GM18519 (cell line): ENCODE measurements at regions not wholly inside any gene's neighbourhood (a gene's known extent, or its start where the extent isn't known, plus 50 kb on each side); places are given as distances from the start of the nearest gene placed in this dataset.
"Not testable (repeated sequence)": the region's sequence is repeated elsewhere in the genome, so short reads cannot be mapped to it uniquely, and the experiment has no call there.

Experiments used
- ATAC-seq: cut with Tn5 transposase; IDR thresholded peaks from one replicate; pipeline ENCODE4 v1.9.1; 2021; ENCODE audit warnings: mild to moderate bottlenecking, moderate library complexity; ENCODE audit not compliant: unreplicated experiment, low FRiP score

DNA sequence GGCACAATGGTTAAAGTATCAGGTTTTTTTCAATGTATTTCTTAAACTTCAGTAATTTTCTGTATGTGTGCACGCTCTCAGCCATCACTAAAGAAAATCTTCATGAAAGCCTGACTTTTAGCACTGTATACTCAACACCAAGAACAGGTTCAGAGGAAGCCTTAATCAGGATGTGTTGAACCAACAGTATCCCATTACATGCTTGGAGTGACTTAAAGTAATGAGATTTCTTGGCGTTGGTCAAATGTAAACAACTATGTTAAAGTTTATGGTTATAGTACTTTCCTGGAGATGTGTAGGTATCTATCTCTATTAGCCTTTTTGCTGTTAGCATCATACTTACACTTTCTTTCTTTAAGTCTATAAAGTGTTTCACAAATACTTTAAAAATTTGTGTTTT is 335.0 kb downstream of the CCER1 start:
- no peak for ATAC-seq

GRCh38 chr12:90618586-90618985 is 336.4 kb downstream of the CCER1 start:
- ATAC-seq: no peak

GRCh38 chr12:90611891-90612290 is 343.1 kb downstream of the CCER1 start:
- ATAC-seq: no peak

DNA sequence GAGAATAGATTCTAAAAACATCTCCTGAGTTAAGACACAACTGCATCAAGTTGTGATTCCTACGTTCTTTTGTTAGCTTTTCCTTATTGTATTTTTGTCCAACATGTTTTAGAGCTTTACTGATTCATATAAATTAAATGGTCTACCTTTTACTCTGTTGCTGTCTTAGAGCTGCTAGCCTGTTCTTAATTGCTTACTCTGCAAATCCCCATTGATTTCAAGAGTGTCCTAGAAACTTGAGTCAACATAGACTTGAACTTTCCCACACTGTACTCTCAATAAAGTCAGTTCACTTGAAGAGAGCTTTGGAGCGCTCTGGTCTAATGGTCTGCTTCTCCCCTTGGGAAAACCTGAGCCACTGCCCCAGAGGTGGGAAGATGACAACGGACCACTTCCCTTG is 343.9 kb downstream of the CCER1 start:
- ATAC-seq: no peak

- no peak for ATAC-seq
Observed at GRCh38 chr12:90593596-90594295, 361.2 kb downstream of the CCER1 start.

- ATAC-seq: no peak
Observed at GRCh38 chr12:90589956-90590355, 365.0 kb downstream of the CCER1 start.

DNA sequence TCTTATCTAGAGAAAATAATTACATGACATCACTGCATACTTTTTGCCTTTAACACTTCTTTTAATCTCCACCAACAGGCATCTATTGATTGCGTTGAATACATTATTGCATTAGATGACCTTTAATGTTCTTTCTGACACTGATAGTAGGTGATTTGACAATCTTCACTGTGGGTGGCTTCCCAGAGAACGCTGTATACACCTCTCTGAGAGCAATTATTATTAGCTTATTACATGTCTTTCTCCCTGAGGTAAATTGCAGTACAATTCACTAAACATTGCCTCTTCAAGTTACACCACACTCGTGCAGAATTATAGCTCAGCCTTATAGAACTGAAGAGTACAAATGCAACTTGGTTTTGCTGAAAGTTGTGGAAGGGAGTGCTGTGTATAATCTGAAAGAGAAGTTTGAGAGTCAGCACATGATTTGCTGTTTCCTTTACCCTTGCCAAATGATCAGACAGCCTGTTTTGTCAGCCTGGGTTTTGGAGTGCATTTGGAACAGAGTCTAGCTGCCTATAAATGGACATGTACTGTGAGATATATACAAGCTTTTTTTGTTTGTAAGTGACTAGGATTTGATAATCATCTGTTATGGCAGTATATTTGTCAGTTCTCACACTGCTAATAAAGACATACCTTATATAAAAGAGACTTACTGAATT is 369.2 kb downstream of the CCER1 start:
- ATAC-seq: no peak

DNA sequence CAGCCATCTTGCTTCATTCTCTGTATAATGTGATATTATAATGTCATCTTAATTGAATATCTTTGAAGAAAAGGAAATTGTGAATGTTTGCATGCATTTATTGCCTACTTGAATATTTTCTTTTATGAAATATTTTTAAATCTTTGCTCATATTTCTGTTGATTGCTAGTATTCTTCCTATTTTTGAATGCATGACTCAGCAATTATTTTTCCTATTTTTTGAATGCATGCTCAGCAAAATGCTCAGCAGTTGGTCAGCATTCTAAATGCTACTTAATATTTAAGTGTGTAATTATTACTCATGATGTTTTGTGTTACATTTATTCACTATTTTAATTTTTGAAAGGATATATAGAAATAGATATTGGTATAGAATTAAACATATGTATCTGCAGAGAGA is 378.3 kb downstream of the CCER1 start:
- ATAC-seq: no peak

- ATAC-seq: no peak
Observed at GRCh38 chr12:90575995-90576394, 379.0 kb downstream of the CCER1 start.

GRCh38 chr12:90574676-90575075 is 380.3 kb downstream of the CCER1 start:
- ATAC-seq: no peak

DNA sequence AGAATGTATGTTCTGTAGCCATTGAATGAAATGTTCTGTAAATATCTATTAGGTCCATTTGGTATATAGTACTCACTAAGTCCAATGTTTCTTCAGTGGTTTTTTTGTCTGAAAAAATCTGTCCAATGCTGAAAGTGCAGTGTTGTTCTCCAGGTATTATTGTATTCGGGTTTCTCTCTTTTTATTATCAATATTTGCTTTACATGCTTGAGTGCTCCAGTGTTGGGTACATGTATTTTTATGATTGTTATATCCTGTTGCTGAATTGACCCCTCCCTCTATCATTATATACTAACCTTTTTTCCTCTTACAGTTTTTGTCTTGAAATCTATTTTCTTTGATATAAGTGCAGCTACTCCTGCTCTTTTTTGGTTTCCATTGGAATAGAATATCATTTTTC is 382.2 kb downstream of the CCER1 start:
- ATAC-seq: no peak

GRCh38 chr12:90569685-90570084 is 385.3 kb downstream of the CCER1 start:
- ATAC-seq: no peak

GRCh38 chr12:90562671-90563070 is 392.3 kb downstream of the CCER1 start:
- ATAC-seq: no peak

DNA sequence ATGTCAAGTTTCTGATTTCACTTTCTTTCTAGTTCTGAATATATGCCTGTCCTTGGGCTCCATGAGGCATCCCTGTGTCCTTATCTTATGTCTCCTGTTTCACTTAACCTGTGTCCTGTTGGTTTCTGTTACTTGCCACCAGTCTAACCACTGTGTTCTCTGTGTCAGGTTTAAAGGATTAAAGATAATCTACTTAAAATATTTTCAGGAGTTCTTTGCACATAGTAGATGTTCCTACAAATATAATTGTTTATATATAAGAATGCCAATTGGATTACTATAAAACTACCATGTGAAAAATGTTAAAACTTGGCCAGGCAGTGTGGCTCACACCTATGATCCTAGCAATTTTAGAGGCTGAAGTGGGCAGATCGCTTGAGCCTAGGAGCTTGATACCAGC is 406.4 kb downstream of the CCER1 start:
- no peak for ATAC-seq

GRCh38 chr12:90546511-90546910 is 408.5 kb downstream of the CCER1 start:
- ATAC-seq: no peak

DNA sequence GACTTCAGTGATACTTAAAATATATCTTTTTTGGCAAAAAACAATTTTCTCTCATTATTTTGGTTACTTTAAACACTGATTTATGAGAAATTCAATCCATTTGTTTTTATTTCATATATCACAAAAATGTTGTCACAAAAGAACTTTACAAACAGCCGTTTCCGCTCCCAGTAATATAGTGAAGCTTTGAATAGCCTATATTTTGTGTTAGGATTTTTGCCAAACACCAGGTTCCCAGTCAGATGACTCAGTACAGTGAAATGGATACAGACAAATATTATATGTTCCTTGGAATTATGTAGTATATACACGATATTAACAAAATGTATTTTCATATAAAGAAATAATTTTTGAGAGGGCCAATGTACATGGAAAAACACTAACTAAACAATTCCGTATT is 411.1 kb downstream of the CCER1 start:
- no peak for ATAC-seq

DNA sequence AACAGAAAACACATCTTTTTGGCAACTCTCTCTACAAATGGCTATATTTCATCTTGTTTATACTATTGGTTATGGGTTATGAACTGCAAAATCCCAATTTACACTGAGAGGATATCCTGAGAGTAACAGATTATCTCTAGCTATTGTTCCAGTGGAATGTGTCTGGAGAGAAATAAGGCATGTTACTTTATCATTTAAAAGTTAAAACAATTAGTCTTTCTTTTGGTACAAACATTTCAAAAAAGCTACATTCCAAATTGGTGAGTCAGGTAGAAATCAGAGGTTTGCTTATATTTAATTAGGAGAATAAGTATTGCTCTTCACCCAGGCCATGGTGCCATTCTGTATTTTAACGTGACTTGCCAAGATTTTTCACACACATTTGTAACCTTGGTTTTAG is 411.6 kb downstream of the CCER1 start:
- no peak for ATAC-seq

DNA sequence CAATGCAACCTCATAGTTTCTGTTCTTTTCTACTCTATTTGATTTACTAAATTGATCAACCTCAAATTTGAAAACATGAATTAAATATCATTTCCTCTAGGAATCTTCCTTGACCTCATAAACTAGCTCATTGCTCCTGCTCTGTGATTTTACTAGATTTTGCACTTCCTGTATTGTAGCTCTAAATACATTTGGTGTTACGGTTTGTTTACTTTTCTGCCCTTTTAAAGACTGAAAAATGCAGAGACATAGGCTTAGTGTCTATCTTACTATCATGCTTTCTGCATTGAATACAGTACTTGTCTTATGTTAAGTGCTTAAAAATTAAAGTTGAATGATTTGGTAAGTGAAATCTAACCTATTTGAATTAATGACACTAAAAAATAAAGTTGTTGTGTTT is 412.1 kb downstream of the CCER1 start:
- not testable (repeated sequence) for ATAC-seq

- not testable (repeated sequence) for ATAC-seq
Observed at GRCh38 chr12:90533828-90534227, 421.1 kb downstream of the CCER1 start.

DNA sequence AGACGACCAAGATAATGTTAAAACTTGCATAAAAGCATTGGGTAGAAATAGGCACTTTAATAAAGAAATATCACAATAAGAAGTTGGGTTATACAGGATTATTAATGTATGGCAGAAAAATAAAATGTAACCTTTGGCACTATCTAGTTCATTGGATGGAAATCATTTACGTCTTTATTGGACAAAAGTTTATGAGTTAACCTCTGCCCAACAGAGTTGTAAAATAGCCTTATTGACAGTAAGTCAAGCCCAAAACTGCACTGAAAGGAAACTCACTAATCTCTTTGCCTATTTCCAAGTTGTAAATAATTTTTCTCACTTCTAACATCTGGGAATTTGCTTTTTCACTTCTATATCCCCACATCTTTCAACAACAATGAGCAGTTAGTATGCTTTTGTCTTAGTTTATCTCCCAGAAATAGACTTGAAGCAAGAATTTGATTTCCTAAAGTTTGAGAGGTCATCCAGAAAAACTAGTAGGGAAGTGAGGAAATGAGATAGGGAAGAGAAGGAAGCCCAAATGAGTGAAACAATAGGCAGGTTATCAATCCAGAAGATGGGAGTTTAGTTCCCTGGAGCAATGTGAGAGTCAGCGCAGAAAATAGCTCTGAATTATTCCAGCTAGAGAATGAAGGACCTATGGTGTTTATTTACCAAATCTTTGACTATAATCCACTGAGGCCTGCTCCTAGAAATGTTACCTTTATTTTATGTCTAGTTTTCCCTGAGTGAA is 434.8 kb downstream of the CCER1 start:
- ATAC-seq: no peak

GRCh38 chr12:90519285-90519684 is 435.7 kb downstream of the CCER1 start:
- ATAC-seq: peak; percentile 53
